HG02623 (cell line): ENCODE measurements at regions not wholly inside any gene's neighbourhood (a gene's known extent, or its start where the extent isn't known, plus 50 kb on each side); places are given as distances from the start of the nearest gene placed in this dataset.
"Not testable (repeated sequence)": the region's sequence is repeated elsewhere in the genome, so short reads cannot be mapped to it uniquely, and the experiment has no call there.

Experiments
- ATAC-seq: cut with Tn5 transposase; IDR thresholded peaks from one replicate; pipeline ENCODE4 v1.9.1; 2021; ENCODE audit warnings: moderate library complexity; ENCODE audit not compliant: unreplicated experiment

GRCh38 chr9:79403495-79403894, 168.3 kb upstream of the TLE4 start:
- ATAC-seq: no peak

GRCh38 chr9:79408200-79408599, 163.6 kb upstream of the TLE4 start:
- no peak for ATAC-seq

GRCh38 chr9:79408617-79409016, 163.1 kb upstream of the TLE4 start:
- peak; percentile 58 for ATAC-seq

- ATAC-seq: no peak
These were observed 162.5 kb upstream of the TLE4 start for GRCh38 chr9:79409182-79409823.

- ATAC-seq: no peak
These were observed 145.9 kb upstream of the TLE4 start for GRCh38 chr9:79425840-79426239.

GRCh38 chr9:79428422-79428821, 143.3 kb upstream of the TLE4 start:
- ATAC-seq: no peak

GRCh38 chr9:79430619-79431018, 141.1 kb upstream of the TLE4 start:
- no peak for ATAC-seq

- no peak for ATAC-seq
These were observed 140.6 kb upstream of the TLE4 start for GRCh38 chr9:79431019-79431679.

- ATAC-seq: no peak
These were observed 139.3 kb upstream of the TLE4 start for GRCh38 chr9:79432485-79432884.

- no peak for ATAC-seq
These were observed 138.1 kb upstream of the TLE4 start for GRCh38 chr9:79433703-79434102.

GRCh38 chr9:79439221-79439620, 132.5 kb upstream of the TLE4 start:
- not testable (repeated sequence) for ATAC-seq

- no peak for ATAC-seq
These were observed 125.0 kb upstream of the TLE4 start for GRCh38 chr9:79446523-79447307.

GRCh38 chr9:79447308-79447605, 124.5 kb upstream of the TLE4 start:
- no peak for ATAC-seq

- ATAC-seq: no peak
These were observed 124.0 kb upstream of the TLE4 start for GRCh38 chr9:79447762-79448161.

GRCh38 chr9:79452265-79452664, 119.5 kb upstream of the TLE4 start:
- ATAC-seq: no peak

- ATAC-seq: no peak
These were observed 110.1 kb upstream of the TLE4 start for GRCh38 chr9:79461712-79462111.

GRCh38 chr9:79465156-79465555, 106.6 kb upstream of the TLE4 start:
- no peak for ATAC-seq

GRCh38 chr9:79469164-79469563, 102.6 kb upstream of the TLE4 start:
- no peak for ATAC-seq

GRCh38 chr9:79470954-79471353, 100.8 kb upstream of the TLE4 start:
- ATAC-seq: no peak

- ATAC-seq: no peak
These were observed 99.9 kb upstream of the TLE4 start for GRCh38 chr9:79471580-79472543.

- no peak for ATAC-seq
These were observed 98.1 kb upstream of the TLE4 start for GRCh38 chr9:79473704-79474103.
